ENCODE measurements at regions not wholly inside any gene's neighbourhood (a gene's known extent, or its start where the extent isn't known, plus 50 kb on each side); places are given as distances from the start of the nearest gene placed in this dataset.

DNA sequence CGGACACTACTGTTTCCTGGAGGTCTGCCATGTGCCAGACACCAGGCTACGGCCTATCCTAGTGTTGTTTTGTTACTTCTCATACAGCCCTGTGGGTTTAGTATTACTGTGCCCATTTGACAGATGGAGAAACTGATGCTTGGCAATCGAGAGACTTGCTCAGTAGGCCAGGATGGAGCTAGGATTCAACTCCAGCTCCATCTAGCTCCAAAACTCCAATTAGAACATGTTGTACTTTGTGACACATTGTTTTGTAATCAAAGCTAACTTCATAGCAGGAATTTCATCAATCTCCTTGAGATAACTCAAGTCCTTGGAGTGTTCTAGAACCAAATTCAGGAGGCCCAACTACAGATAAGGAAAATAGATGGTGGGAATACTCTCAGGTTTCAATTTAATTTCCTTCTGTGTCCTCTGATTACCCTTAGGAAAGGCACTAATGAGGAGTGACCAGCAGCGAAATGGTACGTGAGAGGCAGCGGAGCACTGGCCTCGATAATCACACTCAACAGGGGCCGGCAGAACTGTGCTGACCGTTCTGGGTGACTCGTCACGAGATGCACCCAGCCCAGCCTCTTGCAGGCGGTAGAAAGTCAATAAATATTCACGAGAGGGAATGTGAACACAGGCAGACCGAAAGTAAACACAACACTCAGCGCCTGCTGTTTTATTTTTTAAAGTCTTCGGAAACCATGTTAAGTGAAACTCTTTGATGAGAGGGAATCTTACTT lies 269.6 kb upstream of the NEBL start:
- intact Hi-C loops (cut with DNase I; ENCODE audit: low total_unique reads) = no loop called here
- Histone ChIP-seq H3K4me1 (no peaks in the 10 kb centered on the region), H3K27ac (peak overlapping the region; percentile 56 to 63), H3K9me3 (no peaks in the 10 kb centered on the region), H3K27me3 (no peaks in the 10 kb centered on the region), H3K36me3 (no peaks in the 10 kb centered on the region), H3K4me3 (no peak overlapping the region)
- peak in 1 of 2 donors; percentile 58 for DNase-seq (ENCODE audit: low spot score in 2 of 2)
- TF ChIP-seq, protein P1, sequence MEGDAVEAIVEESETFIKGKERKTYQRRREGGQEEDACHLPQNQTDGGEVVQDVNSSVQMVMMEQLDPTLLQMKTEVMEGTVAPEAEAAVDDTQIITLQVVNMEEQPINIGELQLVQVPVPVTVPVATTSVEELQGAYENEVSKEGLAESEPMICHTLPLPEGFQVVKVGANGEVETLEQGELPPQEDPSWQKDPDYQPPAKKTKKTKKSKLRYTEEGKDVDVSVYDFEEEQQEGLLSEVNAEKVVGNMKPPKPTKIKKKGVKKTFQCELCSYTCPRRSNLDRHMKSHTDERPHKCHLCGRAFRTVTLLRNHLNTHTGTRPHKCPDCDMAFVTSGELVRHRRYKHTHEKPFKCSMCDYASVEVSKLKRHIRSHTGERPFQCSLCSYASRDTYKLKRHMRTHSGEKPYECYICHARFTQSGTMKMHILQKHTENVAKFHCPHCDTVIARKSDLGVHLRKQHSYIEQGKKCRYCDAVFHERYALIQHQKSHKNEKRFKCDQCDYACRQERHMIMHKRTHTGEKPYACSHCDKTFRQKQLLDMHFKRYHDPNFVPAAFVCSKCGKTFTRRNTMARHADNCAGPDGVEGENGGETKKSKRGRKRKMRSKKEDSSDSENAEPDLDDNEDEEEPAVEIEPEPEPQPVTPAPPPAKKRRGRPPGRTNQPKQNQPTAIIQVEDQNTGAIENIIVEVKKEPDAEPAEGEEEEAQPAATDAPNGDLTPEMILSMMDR (IDR thresholded peaks at IDR 0.05) = no peak
- peak in 1 of 3 donors; percentile 14 for TF ChIP-seq POLR2AphosphoS5 (IDR thresholded peaks at IDR 0.05)
- TF ChIP-seq POLR2A (IDR thresholded peaks at IDR 0.05) = no peak

DNA sequence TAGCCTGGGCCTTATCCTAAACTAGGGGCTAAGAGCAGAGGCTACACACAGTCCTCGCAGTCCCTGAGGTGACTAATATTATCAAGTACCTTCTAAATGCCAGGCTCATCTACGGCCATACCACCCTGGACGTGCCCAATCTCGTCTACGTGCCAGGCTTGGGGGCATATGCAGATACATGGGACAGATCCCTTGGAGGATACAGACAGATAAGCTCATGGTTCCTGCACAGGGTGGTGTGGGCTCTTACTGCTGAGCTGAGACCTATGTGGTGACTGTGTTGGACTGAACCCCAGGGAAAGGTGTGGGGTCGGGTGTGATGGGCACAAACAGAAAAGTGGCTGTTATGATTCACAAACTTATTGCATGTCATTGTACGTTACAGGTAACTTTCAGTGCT lies 268.4 kb upstream of the NEBL start:
- TF ChIP-seq POLR2A (IDR thresholded peaks at IDR 0.05) = no peak
- Histone ChIP-seq H3K4me1 (no peaks in the 10 kb centered on the region), H3K27ac (no peak overlapping the region), H3K36me3 (no peaks in the 10 kb centered on the region), H3K4me3 (no peak overlapping the region), H3K27me3 (no peaks in the 10 kb centered on the region), H3K9me3 (no peaks in the 10 kb centered on the region)
- intact Hi-C loops (cut with DNase I; ENCODE audit: low total_unique reads) = no loop called here
- no peak for DNase-seq (ENCODE audit: low spot score in 2 of 2)

DNA sequence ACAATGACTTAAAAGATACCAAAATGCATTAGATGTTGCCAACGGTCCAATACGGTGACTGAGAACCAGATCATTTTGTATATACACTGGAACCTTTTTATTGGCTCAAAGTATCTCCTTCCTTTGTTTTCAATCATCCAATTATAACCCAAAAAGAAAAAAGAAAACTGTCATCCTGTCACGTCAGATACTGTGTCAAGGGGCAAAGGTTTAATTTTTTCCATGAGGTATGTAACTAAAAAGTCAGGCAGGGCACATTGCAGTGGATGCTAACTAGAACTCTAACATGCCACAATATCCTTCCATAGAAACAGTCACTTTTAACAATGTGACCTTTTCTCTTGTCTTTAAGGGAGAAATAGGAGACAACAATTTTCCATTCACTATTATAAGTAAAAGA lies 267.6 kb upstream of the NEBL start:
- no peak for DNase-seq (ENCODE audit: low spot score in 2 of 2)
- Histone ChIP-seq H3K9me3 (no peaks in the 10 kb centered on the region), H3K27me3 (no peaks in the 10 kb centered on the region), H3K4me3 (no peak overlapping the region), H3K36me3 (no peaks in the 10 kb centered on the region), H3K4me1 (no peaks in the 10 kb centered on the region), H3K27ac (peak overlapping the region in 1 of 2 donors; percentile 5)
- intact Hi-C loops (cut with DNase I; ENCODE audit: low total_unique reads) = no loop called here
- TF ChIP-seq, protein P1 (IDR thresholded peaks at IDR 0.05) = no peak
- no peak for TF ChIP-seq POLR2AphosphoS5 (IDR thresholded peaks at IDR 0.05)
- TF ChIP-seq POLR2A (IDR thresholded peaks at IDR 0.05) = no peak

DNA sequence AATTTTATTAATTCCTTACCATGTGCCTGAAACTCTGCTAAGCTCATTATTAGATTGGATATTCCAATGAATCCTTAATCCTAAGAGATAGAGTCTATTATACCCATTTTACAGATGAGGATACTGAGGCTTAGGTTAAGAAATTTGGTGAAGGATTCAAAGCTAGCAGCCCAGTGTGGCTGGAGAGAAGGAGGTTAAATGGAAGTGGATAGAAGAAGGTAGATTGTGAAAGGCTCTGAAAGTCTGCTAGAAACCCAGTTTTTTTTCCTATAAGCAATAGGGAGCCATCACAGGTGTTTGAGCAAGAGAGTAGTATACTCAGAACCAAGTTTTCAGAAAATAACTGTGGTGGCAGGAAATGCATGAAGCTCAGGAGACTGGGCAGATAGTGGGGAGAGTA lies 265.8 kb upstream of the NEBL start:
- no peaks in the 10 kb centered on the region for H3K27me3 ChIP-seq
- TF ChIP-seq POLR2A (IDR thresholded peaks at IDR 0.05) (no peak), POLR2AphosphoS5 (IDR thresholded peaks at IDR 0.05) (no peak)
- TF ChIP-seq, protein P1 (IDR thresholded peaks at IDR 0.05) = no peak
- H3K4me1 ChIP-seq = no peaks in the 10 kb centered on the region
- H3K27ac ChIP-seq = peak overlapping the region in 1 of 2 donors; percentile 10
- intact Hi-C loops (cut with DNase I; ENCODE audit: low total_unique reads) = no loop called here
- DNase-seq (ENCODE audit: low spot score in 2 of 2) = no peak
- no peak overlapping the region for H3K4me3 ChIP-seq
- no peaks in the 10 kb centered on the region for H3K9me3 ChIP-seq
- no peaks in the 10 kb centered on the region for H3K36me3 ChIP-seq

DNA sequence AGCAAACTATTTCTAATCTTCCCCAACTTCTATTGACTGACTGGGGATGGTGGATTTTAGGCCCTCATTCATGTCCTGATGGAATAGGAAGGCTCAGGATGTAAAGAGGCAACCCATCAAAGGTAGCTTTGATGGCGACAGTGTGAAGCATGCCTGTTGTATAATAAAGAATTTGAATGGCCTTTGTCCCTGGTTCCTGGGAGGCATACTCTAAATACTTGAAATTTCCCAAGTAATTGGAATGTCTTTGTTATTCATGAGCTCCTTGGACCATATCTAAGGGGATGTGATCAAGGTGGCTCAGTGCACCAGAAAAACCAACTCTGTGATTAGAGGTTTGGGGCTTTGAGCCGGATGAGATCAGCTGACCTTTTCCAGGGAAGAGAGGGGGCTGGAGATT lies 264.5 kb upstream of the NEBL start:
- Histone ChIP-seq H3K4me3 (no peak overlapping the region), H3K9me3 (no peaks in the 10 kb centered on the region), H3K4me1 (no peaks in the 10 kb centered on the region), H3K27me3 (no peaks in the 10 kb centered on the region), H3K36me3 (no peaks in the 10 kb centered on the region), H3K27ac (no peak overlapping the region)
- no peak for TF ChIP-seq POLR2A (IDR thresholded peaks at IDR 0.05)
- TF ChIP-seq POLR2AphosphoS5 (IDR thresholded peaks at IDR 0.05) = no peak
- TF ChIP-seq, protein P1 (IDR thresholded peaks at IDR 0.05) = no peak
- intact Hi-C loops (cut with DNase I; ENCODE audit: low total_unique reads) = no loop called here
- no peak for DNase-seq (ENCODE audit: low spot score in 2 of 2)

Data from breast epithelium (tissue), 4 donors.